Activated T-helper 17 cell treated with anti-CD3 and anti-CD28 coated beads, Interleukin-2, amount 50 U/mL, for 72 hours (primary cell): ENCODE measurements at regions not wholly inside any gene's neighbourhood (a gene's known extent, or its start where the extent isn't known, plus 50 kb on each side); places are given as distances from the start of the nearest gene placed in this dataset.
"Not testable (repeated sequence)": the region's sequence is repeated elsewhere in the genome, so short reads cannot be mapped to it uniquely, and the experiment has no call there.

Experiments
- ATAC-seq: fragments of 150-1000 bp; cut with Tn5 transposase; replicated peaks from 2 replicates; pipeline ENCODE4 v1.10.0; 2021; ENCODE audit warnings: mild to moderate bottlenecking, moderate library complexity
- H3K27ac Mint-ChIP-seq: one replicate; pipeline ENCODE4 v1.8.0; 2022; ENCODE audit warnings: mixed read lengths
- H3K27me3 Mint-ChIP-seq: one replicate; pipeline ENCODE4 v1.8.0; 2022; ENCODE audit warnings: mixed read lengths
- H3K36me3 Mint-ChIP-seq: one replicate; pipeline ENCODE4 v1.8.0; 2022; ENCODE audit warnings: low read depth, mild to moderate bottlenecking, mixed read lengths
- H3K4me1 Mint-ChIP-seq: one replicate; pipeline ENCODE4 v1.8.0; 2022; ENCODE audit warnings: mixed read lengths
- H3K4me3 Mint-ChIP-seq: one replicate; pipeline ENCODE4 v1.8.0; 2022; ENCODE audit warnings: mild to moderate bottlenecking, mixed read lengths
- H3K9me3 Mint-ChIP-seq: one replicate; pipeline ENCODE4 v1.8.0; 2022; ENCODE audit warnings: mixed read lengths

GRCh38 chr17:5986644-5987043, 83.5 kb upstream of the WSCD1 start:
- Mint-ChIP-seq H3K27me3 (peaks cover 15% of the 10 kb centered on the region), H3K36me3 (no peaks in the 10 kb centered on the region), H3K4me1 (no peaks in the 10 kb centered on the region), H3K4me3 (no peak overlapping the region), H3K27ac (no peak overlapping the region), H3K9me3 (no peaks in the 10 kb centered on the region)
- ATAC-seq: no peak

- Mint-ChIP-seq H3K9me3 (no peaks in the 10 kb centered on the region), H3K4me3 (no peak overlapping the region), H3K36me3 (no peaks in the 10 kb centered on the region), H3K27me3 (peaks cover 25% of the 10 kb centered on the region), H3K27ac (no peak overlapping the region), H3K4me1 (no peaks in the 10 kb centered on the region)
- ATAC-seq: no peak
These were observed 69.8 kb upstream of the WSCD1 start for GRCh38 chr17:6000426-6000825.

GRCh38 chr17:6003221-6003620, 67.0 kb upstream of the WSCD1 start:
- not testable (repeated sequence) for H3K27ac Mint-ChIP-seq, H3K36me3 Mint-ChIP-seq, ATAC-seq, H3K4me3 Mint-ChIP-seq, H3K9me3 Mint-ChIP-seq, H3K4me1 Mint-ChIP-seq
- H3K27me3 Mint-ChIP-seq: peaks cover 24% of the 10 kb centered on the region

- Mint-ChIP-seq H3K27me3 (peaks cover 22% of the 10 kb centered on the region), H3K4me3 (no peak overlapping the region), H3K4me1 (no peaks in the 10 kb centered on the region), H3K9me3 (no peaks in the 10 kb centered on the region), H3K27ac (no peak overlapping the region), H3K36me3 (no peaks in the 10 kb centered on the region)
- no peak for ATAC-seq
These were observed 64.2 kb upstream of the WSCD1 start for GRCh38 chr17:6005939-6006338.

- no peaks in the 10 kb centered on the region for H3K4me1 Mint-ChIP-seq
- ATAC-seq: no peak
- H3K36me3 Mint-ChIP-seq: no peaks in the 10 kb centered on the region
- H3K27ac Mint-ChIP-seq: no peak overlapping the region
- H3K4me3 Mint-ChIP-seq: no peak overlapping the region
- H3K9me3 Mint-ChIP-seq: no peaks in the 10 kb centered on the region
- H3K27me3 Mint-ChIP-seq: peaks cover 48% of the 10 kb centered on the region
These were observed 59.0 kb upstream of the WSCD1 start for GRCh38 chr17:6011206-6011605.

- no peaks in the 10 kb centered on the region for H3K36me3 Mint-ChIP-seq
- no peak overlapping the region for H3K27ac Mint-ChIP-seq
- H3K9me3 Mint-ChIP-seq: no peaks in the 10 kb centered on the region
- H3K27me3 Mint-ChIP-seq: peaks cover 26% of the 10 kb centered on the region
- no peak for ATAC-seq
- no peaks in the 10 kb centered on the region for H3K4me1 Mint-ChIP-seq
- H3K4me3 Mint-ChIP-seq: no peak overlapping the region
These were observed 51.4 kb upstream of the WSCD1 start for GRCh38 chr17:6018788-6019187.

- Mint-ChIP-seq H3K4me3 (no peak overlapping the region), H3K27ac (no peak overlapping the region), H3K36me3 (no peaks in the 10 kb centered on the region), H3K9me3 (no peaks in the 10 kb centered on the region), H3K4me1 (no peaks in the 10 kb centered on the region), H3K27me3 (peaks cover 20% of the 10 kb centered on the region)
- peak; percentile 32 for ATAC-seq
These were observed 50.2 kb upstream of the WSCD1 start for GRCh38 chr17:6019959-6020358.

- Mint-ChIP-seq H3K27ac (no peak overlapping the region), H3K9me3 (no peaks in the 10 kb centered on the region), H3K4me1 (no peaks in the 10 kb centered on the region), H3K36me3 (no peaks in the 10 kb centered on the region), H3K27me3 (peaks cover 25% of the 10 kb centered on the region), H3K4me3 (no peak overlapping the region)
- ATAC-seq: no peak
These were observed 49.7 kb upstream of the WSCD1 start for GRCh38 chr17:6020376-6021010.
